IMR-90 (cell line): ENCODE measurements at regions not wholly inside any gene's neighbourhood (a gene's known extent, or its start where the extent isn't known, plus 50 kb on each side); places are given as distances from the start of the nearest gene placed in this dataset.

Experiments
- ATAC-seq: fragments of 200-7000 bp; cut with Tn5 transposase; 2 replicates; pipeline ENCODE4 v1.9.1; 2020; ENCODE audit warnings: low read depth, mild to moderate bottlenecking, moderate library complexity
- BruUV-seq: library from RNA; stranded (reverse); fragments of 400-500 nt; replicated peaks from 2 replicates; lab custom pipeline; 2021; lab: Mats Ljungman, UMichigan
- CTCF ChIA-PET: fragments of 300-600 bp; formaldehyde crosslinking; extraction: SDS; loops from one replicate; lab custom pipeline; 2021; ENCODE audit warnings: antibody characterized with exemption; lab: Yijun Ruan, JAX
- POLR2A ChIA-PET: fragments of 300-600 bp; sonication (Branson Sonifier 250); formaldehyde crosslinking; loops from one replicate; lab custom pipeline; 2022; ENCODE audit warnings: antibody characterized with exemption; ENCODE audit not compliant: unreplicated experiment; lab: Charles Lee
- DNase-seq: peaks from one replicate; pipeline ENCODE4 v3.0.0; 2013
- H2AFZ ChIP-seq: replicated peaks from 2 replicates; pipeline ENCODE3; 2013; ENCODE audit warnings: low read length, mild to moderate bottlenecking; ENCODE audit not compliant: poor library complexity
- H2AK5ac ChIP-seq: 2 replicates; pipeline ENCODE4 v1.6.1; 2013; ENCODE audit warnings: low read depth, low read length, inconsistent platforms
- H2AK9ac ChIP-seq: replicated peaks from 2 replicates; pipeline ENCODE3; 2013; ENCODE audit warnings: mild to moderate bottlenecking, low read depth, low read length, moderate library complexity; ENCODE audit not compliant: poor library complexity
- H2BK120ac ChIP-seq: 2 replicates; pipeline ENCODE4 v1.6.1; 2013; ENCODE audit warnings: low read depth, low read length, inconsistent platforms
- H2BK15ac ChIP-seq: 3 replicates; pipeline ENCODE4 v1.6.1; 2013; ENCODE audit warnings: low read depth, low read length, inconsistent platforms
- H2BK20ac ChIP-seq: 2 replicates; pipeline ENCODE4 v1.6.1; 2013; ENCODE audit warnings: low read depth, mild to moderate bottlenecking, inconsistent platforms, low read length, moderate library complexity
- H2BK5ac ChIP-seq: 2 replicates; pipeline ENCODE4 v1.6.1; 2013; ENCODE audit warnings: mild to moderate bottlenecking, low read depth, low read length, inconsistent platforms; ENCODE audit not compliant: poor library complexity, severe bottlenecking
- H3K14ac ChIP-seq: replicated peaks from 2 replicates; pipeline ENCODE4 v1.6.1; 2013; ENCODE audit warnings: low read depth, low read length, inconsistent platforms
- H3K18ac ChIP-seq: 2 replicates; pipeline ENCODE4 v1.6.1; 2013; ENCODE audit warnings: low read depth, low read length, control low read depth
- H3K23ac ChIP-seq: 2 replicates; pipeline ENCODE4 v1.6.1; 2013; ENCODE audit warnings: low read depth, low read length, inconsistent platforms
- H3K27ac ChIP-seq: 2 replicates; pipeline ENCODE4 v1.5.1; 2013; ENCODE audit warnings: mild to moderate bottlenecking, control low read depth, low read length; ENCODE audit not compliant: insufficient read depth
- H3K27me3 ChIP-seq: 2 replicates; pipeline ENCODE4 v1.6.1; 2013; ENCODE audit warnings: low read length; ENCODE audit not compliant: control insufficient read depth, insufficient read depth
- H3K36me3 ChIP-seq: 2 replicates; pipeline ENCODE4 v1.6.1; 2013; ENCODE audit warnings: low read length, mixed read lengths; ENCODE audit not compliant: control insufficient read depth, insufficient read depth
- H3K4ac ChIP-seq: 2 replicates; pipeline ENCODE4 v1.6.1; 2013; ENCODE audit warnings: low read depth, low read length, inconsistent platforms
- H3K4me1 ChIP-seq: 2 replicates; pipeline ENCODE4 v1.6.1; 2013; ENCODE audit warnings: low read length, mixed read lengths; ENCODE audit not compliant: control insufficient read depth, insufficient read depth
- H3K4me2 ChIP-seq: 2 replicates; pipeline ENCODE4 v1.6.1; 2013; ENCODE audit warnings: low read depth, mild to moderate bottlenecking, control low read depth, low read length, moderate library complexity
- H3K4me3 ChIP-seq: 2 replicates; pipeline ENCODE4 v1.5.1; 2013; ENCODE audit warnings: low read depth, mild to moderate bottlenecking, control low read depth, low read length, moderate library complexity; ENCODE audit not compliant: insufficient read depth
- H3K56ac ChIP-seq: 2 replicates; pipeline ENCODE4 v1.6.1; 2013; ENCODE audit warnings: low read length, inconsistent platforms; ENCODE audit not compliant: insufficient read depth; ENCODE audit errors: extremely low read depth
- H3K79me1 ChIP-seq, 2 experiments: 2 replicates each; pipeline ENCODE4 v1.6.1; 2013; ENCODE audit warnings: low read length in 2 of 2, inconsistent platforms in 1 of 2, low read depth in 1 of 2
- H3K9ac ChIP-seq: 2 replicates; pipeline ENCODE4 v1.6.1; 2013; ENCODE audit warnings: low read depth, low read length, control low read depth
- H3K9me1 ChIP-seq: 2 replicates; pipeline ENCODE4 v1.6.1; 2013; ENCODE audit warnings: low read length, inconsistent platforms; ENCODE audit not compliant: insufficient read depth
- H3K9me3 ChIP-seq: 2 replicates; pipeline ENCODE4 v1.6.1; 2013; ENCODE audit warnings: low read length; ENCODE audit not compliant: control insufficient read depth, insufficient read depth
- H4K20me1 ChIP-seq: 2 replicates; pipeline ENCODE4 v1.6.1; 2013; ENCODE audit warnings: low read length, inconsistent platforms; ENCODE audit not compliant: insufficient read depth
- H4K5ac ChIP-seq: 2 replicates; pipeline ENCODE4 v1.6.1; 2013; ENCODE audit warnings: mild to moderate bottlenecking, low read depth, low read length, control low read depth
- H4K8ac ChIP-seq, 2 experiments: 2 replicates each; pipeline ENCODE4 v1.6.1; 2013; ENCODE audit warnings: low read depth in 2 of 2, low read length in 2 of 2, control low read depth in 1 of 2, inconsistent platforms in 1 of 2
- H4K91ac ChIP-seq: 2 replicates; pipeline ENCODE4 v1.6.1; 2013; ENCODE audit warnings: low read depth, low read length, inconsistent platforms; ENCODE audit not compliant: insufficient read depth
- BHLHE40 ChIP-seq: fragments of 150-350 bp; IDR thresholded peaks from 2 replicates; pipeline ENCODE4 v1.6.1; 2016; ENCODE audit warnings: mild to moderate bottlenecking, low read depth, low read length
- CEBPB ChIP-seq: IDR thresholded peaks from 2 replicates; pipeline ENCODE4 v1.6.1; 2012; ENCODE audit warnings: low read depth, low read length, improper control_type of control experiment
- CHD1 ChIP-seq: IDR thresholded peaks from 2 replicates; pipeline ENCODE4 v1.6.1; 2012; ENCODE audit warnings: low read depth, low read length, improper control_type of control experiment
- FOS ChIP-seq: fragments of 150-350 bp; IDR thresholded peaks from 2 replicates; pipeline ENCODE4 v1.6.1; 2016; ENCODE audit warnings: low read depth, low read length
- MAFK ChIP-seq: IDR thresholded peaks from 2 replicates; pipeline ENCODE4 v1.6.1; 2012; ENCODE audit warnings: low read depth, low read length, improper control_type of control experiment
- MAZ ChIP-seq: IDR thresholded peaks from 2 replicates; pipeline ENCODE4 v1.6.1; 2012; ENCODE audit warnings: low read depth, mild to moderate bottlenecking, low read length, improper control_type of control experiment, moderate library complexity, borderline replicate concordance
- MXI1 ChIP-seq: IDR thresholded peaks from 2 replicates; pipeline ENCODE4 v1.6.1; 2012; ENCODE audit warnings: low read depth, mild to moderate bottlenecking, low read length, moderate library complexity, borderline replicate concordance
- NFE2L2 ChIP-seq: fragments of 150-350 bp; IDR thresholded peaks from 2 replicates; pipeline ENCODE4 v1.6.1; 2016; ENCODE audit warnings: low read depth, mild to moderate bottlenecking, low read length
- POLR2A ChIP-seq: IDR thresholded peaks from 2 replicates; pipeline ENCODE4 v1.6.1; 2012; ENCODE audit warnings: mild to moderate bottlenecking, low read depth, low read length
- RAD21 ChIP-seq: IDR thresholded peaks from 2 replicates; pipeline ENCODE4 v1.6.1; 2012; ENCODE audit warnings: low read length, improper control_type of control experiment
- RCOR1 ChIP-seq: IDR thresholded peaks from 2 replicates; pipeline ENCODE4 v1.6.1; 2012; ENCODE audit warnings: mild to moderate bottlenecking, low read length, improper control_type of control experiment; ENCODE audit not compliant: insufficient replicate concordance
- RFX5 ChIP-seq: IDR thresholded peaks from 2 replicates; pipeline ENCODE4 v1.8.0; 2012; ENCODE audit warnings: low read depth, mild to moderate bottlenecking, low read length, moderate library complexity
- SMC3 ChIP-seq: fragments of 150-350 bp; IDR thresholded peaks from 2 replicates; pipeline ENCODE4 v1.6.1; 2016; ENCODE audit warnings: low read depth, mild to moderate bottlenecking, antibody characterized with exemption, low read length, moderate library complexity
- WGBS, 2 experiments: methylation state at CpG; one replicate each; pipeline versions ENCODE4 v1.1.5 to v1.1.7; 2013; ENCODE audit warnings: missing lambda C conversion rate in 2 of 2; ENCODE audit not compliant: insufficient read length in 1 of 2; ENCODE audit errors: extremely low coverage in 2 of 2; 5-methylcytosine and 5-hydroxymethylcytosine counted together
- dilution Hi-C: fragments of 300-500 bp; cut with HindIII; formaldehyde crosslinking; loops from one replicate; pipeline ENCODE4 v1.14.3; 2018; ENCODE audit warnings: low sequenced_read_pairs; ENCODE audit not compliant: unreplicated experiment
- in situ Hi-C: fragments of 300-500 bp; cut with MboI; formaldehyde crosslinking; loops from 3 replicates; pipeline ENCODE4 v1.14.3; 2019; ENCODE audit warnings: low sequenced_read_pairs, inconsistent platforms, mixed read lengths
- intact Hi-C: fragments of 100-400 bp; cut with micrococcal nuclease; formaldehyde crosslinking; loops from 2 replicates; pipeline ENCODE4 v1.10.0; 2022
- TF ChIP-seq, protein P1 (sequence below): fragments of 150-350 bp; IDR thresholded peaks from 2 replicates; pipeline ENCODE4 v1.6.1; 2017; ENCODE audit warnings: mild to moderate bottlenecking, antibody characterized with exemption, low read length, low read depth
- TF ChIP-seq, protein P2 (sequence below): conservative IDR thresholded peaks from 2 replicates; pipeline ENCODE4 v1.5.1; 2012; ENCODE audit warnings: mild to moderate bottlenecking, low read depth, low read length, improper control_type of control experiment
- TF ChIP-seq, protein P3 (sequence below): fragments of 150-350 bp; IDR thresholded peaks from 2 replicates; pipeline ENCODE4 v1.6.1; 2016; ENCODE audit warnings: low read depth, mild to moderate bottlenecking, low read length, moderate library complexity, borderline replicate concordance

GRCh38 chr10:131553581-131553980 is 242.1 kb upstream of the TCERG1L start:
- Histone ChIP-seq H3K23ac (no peak overlapping the region), H2AK9ac (no peak overlapping the region), H3K9ac (no peak overlapping the region), H3K9me3 (peaks cover 46% of the 10 kb centered on the region), H3K4me2 (no peak overlapping the region), H4K91ac (no peak overlapping the region), H3K9me1 (no peaks in the 10 kb centered on the region), H4K5ac (no peak overlapping the region), H4K8ac (no peak overlapping the region), H3K18ac (no peak overlapping the region), H2BK5ac (no peak overlapping the region), H3K56ac (no peak overlapping the region), H3K27ac (no peak overlapping the region), H2AK5ac (no peak overlapping the region), H2AFZ (no peak overlapping the region), H2BK15ac (no peak overlapping the region), H3K4me3 (no peak overlapping the region), H2BK20ac (no peak overlapping the region), H2BK120ac (no peak overlapping the region), H4K20me1 (no peaks in the 10 kb centered on the region), H3K4me1 (no peaks in the 10 kb centered on the region), H3K79me1 (no peaks in the 10 kb centered on the region), H3K4ac (no peak overlapping the region), H3K14ac (no peak overlapping the region), H3K27me3 (no peaks in the 10 kb centered on the region), H3K36me3 (no peaks in the 10 kb centered on the region)
- in situ Hi-C loops (no loop called here), intact Hi-C loops (no loop called here), dilution Hi-C loops (no loop called here)
- no peak for DNase-seq
- no CpG with 5 or more reads among the region's 8 CpGs for WGBS, 2 experiments
- POLR2A ChIA-PET: no interaction called here
- CTCF ChIA-PET: no interaction called here
- no TSS peak for BruUV-seq
- TF ChIP-seq RCOR1 (no peak), RFX5 (no peak), RAD21 (no peak), BHLHE40 (no peak), MAZ (no peak), NFE2L2 (no peak), POLR2A (no peak), MAFK (no peak), SMC3 (no peak), CEBPB (no peak), FOS (no peak), CHD1 (no peak), MXI1 (no peak)
- TF ChIP-seq, protein P1, sequence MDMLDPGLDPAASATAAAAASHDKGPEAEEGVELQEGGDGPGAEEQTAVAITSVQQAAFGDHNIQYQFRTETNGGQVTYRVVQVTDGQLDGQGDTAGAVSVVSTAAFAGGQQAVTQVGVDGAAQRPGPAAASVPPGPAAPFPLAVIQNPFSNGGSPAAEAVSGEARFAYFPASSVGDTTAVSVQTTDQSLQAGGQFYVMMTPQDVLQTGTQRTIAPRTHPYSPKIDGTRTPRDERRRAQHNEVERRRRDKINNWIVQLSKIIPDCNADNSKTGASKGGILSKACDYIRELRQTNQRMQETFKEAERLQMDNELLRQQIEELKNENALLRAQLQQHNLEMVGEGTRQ: no peak
- TF ChIP-seq, protein P2, sequence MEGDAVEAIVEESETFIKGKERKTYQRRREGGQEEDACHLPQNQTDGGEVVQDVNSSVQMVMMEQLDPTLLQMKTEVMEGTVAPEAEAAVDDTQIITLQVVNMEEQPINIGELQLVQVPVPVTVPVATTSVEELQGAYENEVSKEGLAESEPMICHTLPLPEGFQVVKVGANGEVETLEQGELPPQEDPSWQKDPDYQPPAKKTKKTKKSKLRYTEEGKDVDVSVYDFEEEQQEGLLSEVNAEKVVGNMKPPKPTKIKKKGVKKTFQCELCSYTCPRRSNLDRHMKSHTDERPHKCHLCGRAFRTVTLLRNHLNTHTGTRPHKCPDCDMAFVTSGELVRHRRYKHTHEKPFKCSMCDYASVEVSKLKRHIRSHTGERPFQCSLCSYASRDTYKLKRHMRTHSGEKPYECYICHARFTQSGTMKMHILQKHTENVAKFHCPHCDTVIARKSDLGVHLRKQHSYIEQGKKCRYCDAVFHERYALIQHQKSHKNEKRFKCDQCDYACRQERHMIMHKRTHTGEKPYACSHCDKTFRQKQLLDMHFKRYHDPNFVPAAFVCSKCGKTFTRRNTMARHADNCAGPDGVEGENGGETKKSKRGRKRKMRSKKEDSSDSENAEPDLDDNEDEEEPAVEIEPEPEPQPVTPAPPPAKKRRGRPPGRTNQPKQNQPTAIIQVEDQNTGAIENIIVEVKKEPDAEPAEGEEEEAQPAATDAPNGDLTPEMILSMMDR: no peak
- TF ChIP-seq, protein P3, sequence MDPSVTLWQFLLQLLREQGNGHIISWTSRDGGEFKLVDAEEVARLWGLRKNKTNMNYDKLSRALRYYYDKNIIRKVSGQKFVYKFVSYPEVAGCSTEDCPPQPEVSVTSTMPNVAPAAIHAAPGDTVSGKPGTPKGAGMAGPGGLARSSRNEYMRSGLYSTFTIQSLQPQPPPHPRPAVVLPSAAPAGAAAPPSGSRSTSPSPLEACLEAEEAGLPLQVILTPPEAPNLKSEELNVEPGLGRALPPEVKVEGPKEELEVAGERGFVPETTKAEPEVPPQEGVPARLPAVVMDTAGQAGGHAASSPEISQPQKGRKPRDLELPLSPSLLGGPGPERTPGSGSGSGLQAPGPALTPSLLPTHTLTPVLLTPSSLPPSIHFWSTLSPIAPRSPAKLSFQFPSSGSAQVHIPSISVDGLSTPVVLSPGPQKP: no peak
- no peak for ATAC-seq
